ENCODE measurements at regions not wholly inside any gene's neighbourhood (a gene's known extent, or its start where the extent isn't known, plus 50 kb on each side); places are given as distances from the start of the nearest gene placed in this dataset.
A peak's percentile ranks its signal among the peaks of the same experiment; 100 is the strongest.
"Not testable (repeated sequence)": the region's sequence is repeated elsewhere in the genome, so short reads cannot be mapped to it uniquely, and the experiment has no call there.

- DNase-seq (ENCODE audit: low read depth, low spot score), result no peak
These were observed 304.7 kb upstream of the RGS17 start for GRCh38 chr6:153435787-153436186.

- no peak for DNase-seq (ENCODE audit: low read depth, low spot score)
These were observed 294.5 kb upstream of the RGS17 start for GRCh38 chr6:153425536-153425935.

- no peak for DNase-seq (ENCODE audit: low read depth, low spot score)
These were observed 293.8 kb upstream of the RGS17 start for GRCh38 chr6:153424719-153425400.

- no peak for DNase-seq (ENCODE audit: low read depth, low spot score)
These were observed 281.4 kb upstream of the RGS17 start for GRCh38 chr6:153412519-153412918.

DNA sequence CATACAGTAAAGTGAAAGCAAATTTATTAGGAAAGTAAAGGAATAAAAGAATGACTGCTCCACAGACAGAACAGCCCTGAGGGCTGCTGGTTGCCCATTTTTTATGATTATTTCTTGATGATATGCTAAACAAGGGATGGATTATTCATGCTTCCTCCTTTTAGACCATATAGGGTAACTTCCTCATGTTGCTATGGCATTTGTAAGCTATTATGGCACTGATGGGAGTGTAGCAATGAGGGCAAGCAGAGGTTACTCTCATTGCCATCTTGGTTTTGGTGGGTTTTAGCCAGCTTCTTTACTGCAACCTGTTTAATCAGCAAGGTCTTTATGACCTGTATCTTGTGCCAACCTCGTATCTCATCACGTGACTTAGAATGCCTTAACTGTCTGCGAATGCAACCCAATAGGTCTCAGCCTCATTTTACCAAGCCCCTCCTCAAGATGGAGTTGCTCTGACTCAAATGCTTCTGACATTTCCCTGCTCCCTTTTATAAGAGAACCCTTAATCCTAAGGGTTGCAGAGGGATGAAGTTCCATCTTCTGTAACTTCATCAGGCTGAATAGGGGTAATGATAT is 280.1 kb upstream of the RGS17 start:
- DNase-seq (ENCODE audit: low read depth, low spot score), result no peak

GRCh38 chr6:153405931-153406330 is 274.8 kb upstream of the RGS17 start:
- DNase-seq (ENCODE audit: low read depth, low spot score), result no peak

DNA sequence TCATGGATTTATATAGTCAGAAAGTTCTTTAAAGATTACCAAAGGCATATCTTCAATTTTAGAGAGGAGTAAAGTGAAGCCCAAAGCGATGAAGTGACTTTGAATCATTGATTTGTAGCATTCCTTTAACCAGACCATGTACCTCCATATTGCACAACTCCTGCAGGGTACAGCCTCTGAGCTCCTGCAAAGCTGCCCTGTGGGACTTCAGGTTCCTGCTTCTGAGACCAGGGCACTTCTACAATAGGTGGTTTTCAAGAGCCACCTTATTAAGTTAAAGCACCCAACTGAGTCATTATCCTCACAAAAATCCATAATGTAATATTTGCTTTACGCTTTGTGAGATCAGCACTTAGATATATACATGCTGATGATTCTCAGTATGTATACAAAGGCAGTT is 270.7 kb upstream of the RGS17 start:
- no peak for DNase-seq (ENCODE audit: low read depth, low spot score)

GRCh38 chr6:153392156-153392555 is 261.1 kb upstream of the RGS17 start:
- DNase-seq (ENCODE audit: low read depth, low spot score), result no peak

DNA sequence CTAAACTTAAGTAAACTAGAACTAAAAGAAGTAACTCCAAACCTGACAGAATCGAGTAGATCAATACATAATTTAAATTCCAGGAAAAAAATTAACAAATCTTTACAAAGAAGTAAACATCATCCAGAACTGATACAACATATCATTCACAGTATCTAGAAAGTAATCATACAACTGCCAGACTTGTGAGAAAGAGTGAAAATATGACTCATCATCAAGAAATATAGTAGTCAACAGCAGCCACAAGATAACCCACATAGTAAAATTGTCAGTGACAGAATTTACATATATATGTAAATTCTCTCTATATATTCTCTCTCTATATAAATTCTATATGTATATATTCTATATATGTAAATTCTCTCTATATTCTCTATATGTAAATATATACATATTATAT is 242.8 kb upstream of the RGS17 start:
- DNase-seq (ENCODE audit: low read depth, low spot score), result no peak

DNA sequence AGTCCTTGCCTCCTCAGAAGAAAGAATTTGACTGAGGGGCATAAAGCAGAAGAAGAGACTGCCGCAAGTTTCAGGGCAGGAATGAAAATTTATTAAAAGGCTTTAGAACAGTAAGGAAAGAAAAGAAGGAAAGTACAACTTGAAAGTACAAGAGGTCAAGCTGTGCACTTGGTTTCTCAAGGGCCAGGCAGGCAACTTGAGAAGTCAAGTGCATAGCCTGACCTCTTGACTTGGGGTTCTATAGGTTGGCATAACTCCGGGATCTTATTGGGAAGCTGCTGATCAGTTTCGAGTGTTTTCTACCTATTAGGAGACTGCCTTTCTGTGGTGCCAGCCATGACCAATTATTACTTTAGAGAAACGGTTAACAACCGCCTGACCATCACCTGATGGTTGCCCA is 237.0 kb upstream of the RGS17 start:
- DNase-seq (ENCODE audit: low read depth, low spot score), result no peak

- no peak for DNase-seq (ENCODE audit: low read depth, low spot score)
These were observed 235.9 kb upstream of the RGS17 start for GRCh38 chr6:153367021-153367420.

- DNase-seq (ENCODE audit: low read depth, low spot score), result no peak
These were observed 226.3 kb upstream of the RGS17 start for GRCh38 chr6:153357391-153357790.

GRCh38 chr6:153340568-153340967 is 209.5 kb upstream of the RGS17 start:
- no peak for DNase-seq (ENCODE audit: low read depth, low spot score)

DNA sequence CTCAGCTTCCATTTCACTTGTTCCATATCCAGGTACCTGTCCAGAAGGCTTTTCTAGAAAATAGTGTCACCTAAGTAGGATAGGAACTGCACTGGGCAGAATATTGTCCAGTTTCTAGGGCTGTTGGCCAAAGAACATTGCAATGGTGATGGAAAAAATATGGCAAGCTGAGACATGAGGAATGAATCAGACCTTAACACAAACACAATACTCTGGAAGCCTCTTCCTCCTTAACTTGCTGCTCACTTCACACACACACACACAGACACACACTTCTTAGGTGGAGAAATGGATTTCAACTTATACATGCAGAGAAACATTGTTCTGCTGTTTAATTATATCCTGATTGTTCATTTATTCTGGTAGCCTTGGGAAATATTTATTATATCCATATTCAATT is 203.0 kb upstream of the RGS17 start:
- DNase-seq (ENCODE audit: low read depth, low spot score), result no peak

DNA sequence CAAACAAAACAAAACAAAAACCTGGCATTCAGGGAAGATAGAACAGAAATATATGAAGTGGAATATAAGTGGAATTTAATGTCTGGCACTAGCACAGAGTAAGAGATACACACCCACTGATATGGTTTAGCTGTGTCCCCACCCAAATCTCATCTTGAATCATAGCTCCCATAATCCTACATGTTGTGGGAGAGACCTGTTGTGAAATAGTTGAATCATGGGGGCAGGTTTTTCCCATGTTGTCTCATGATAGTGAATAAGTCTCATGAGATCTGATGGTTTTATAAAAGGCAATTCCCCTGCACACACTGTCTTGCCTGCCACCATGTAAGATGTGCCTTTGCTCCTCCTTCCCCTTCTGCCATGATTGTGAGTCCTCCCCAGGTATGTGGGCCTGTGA is 200.1 kb upstream of the RGS17 start:
- not testable (repeated sequence) for DNase-seq (ENCODE audit: low read depth, low spot score)

- no peak for DNase-seq (ENCODE audit: low read depth, low spot score)
These were observed 197.1 kb upstream of the RGS17 start for GRCh38 chr6:153328194-153328593.

GRCh38 chr6:153325661-153326060 is 194.6 kb upstream of the RGS17 start:
- no peak for DNase-seq (ENCODE audit: low read depth, low spot score)

DNA sequence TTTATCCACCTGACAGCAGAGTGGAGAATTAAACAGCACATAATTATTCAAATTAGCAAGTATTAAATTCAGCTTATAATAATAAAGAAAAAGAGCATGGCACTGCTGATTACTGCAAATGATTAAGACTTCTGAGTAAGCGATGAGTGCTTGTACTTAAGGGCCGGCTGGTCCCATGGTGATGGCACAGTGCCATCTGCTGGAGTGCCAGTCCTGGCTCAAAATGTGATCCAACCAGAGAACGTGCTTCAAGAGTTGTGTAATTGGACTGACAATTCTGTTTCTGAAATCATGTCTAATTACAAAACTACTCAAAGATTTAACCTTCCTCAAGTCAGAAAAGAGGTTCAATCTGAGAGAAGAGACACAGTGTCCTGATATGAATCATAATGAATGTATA is 181.6 kb upstream of the RGS17 start:
- DNase-seq (ENCODE audit: low read depth, low spot score), result peak; percentile 16

DNA sequence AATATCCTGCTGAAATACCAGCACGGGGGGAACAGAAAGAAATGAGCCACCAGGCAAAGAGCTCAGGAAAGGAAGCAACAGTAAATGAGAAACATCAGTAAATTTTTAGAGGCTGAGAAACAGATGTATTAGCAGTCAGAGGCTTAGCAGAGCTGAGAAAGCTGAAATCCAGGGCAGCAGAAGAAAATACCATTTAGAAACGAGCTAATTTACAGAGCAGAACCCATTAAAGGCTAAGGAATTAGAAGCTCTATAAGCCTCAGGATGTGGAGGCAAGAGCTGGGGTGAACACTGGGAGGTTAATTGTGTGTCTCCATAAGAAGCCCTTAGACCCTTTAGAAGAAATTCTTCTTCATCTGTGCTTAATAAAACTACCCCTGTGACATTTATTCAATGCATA is 178.6 kb upstream of the RGS17 start:
- no peak for DNase-seq (ENCODE audit: low read depth, low spot score)

- no peak for DNase-seq (ENCODE audit: low read depth, low spot score)
These were observed 171.1 kb upstream of the RGS17 start for GRCh38 chr6:153302133-153302532.

DNA sequence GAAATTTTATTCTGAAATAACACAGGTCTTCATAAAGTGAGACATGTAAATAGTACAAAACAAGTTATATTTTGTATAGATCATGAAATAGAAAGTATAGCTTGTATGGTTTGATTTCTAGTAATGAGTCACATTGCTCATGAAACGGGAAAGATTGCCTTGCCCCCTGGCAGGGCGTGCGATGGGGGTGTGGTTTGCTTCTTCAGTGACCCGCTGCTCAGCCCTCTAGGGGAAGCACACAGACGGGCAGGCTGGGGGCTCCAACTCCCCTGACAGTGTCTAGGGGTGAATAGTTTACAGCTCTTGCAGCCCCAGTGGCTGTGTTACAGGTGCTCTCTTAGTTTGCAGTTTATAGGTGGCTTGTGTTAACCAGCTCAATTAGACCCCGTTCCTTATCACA is 170.5 kb upstream of the RGS17 start:
- DNase-seq (ENCODE audit: low read depth, low spot score), result no peak

GRCh38 chr6:153282456-153282855 is 151.4 kb upstream of the RGS17 start:
- not testable (repeated sequence) for DNase-seq (ENCODE audit: low read depth, low spot score)

DNA sequence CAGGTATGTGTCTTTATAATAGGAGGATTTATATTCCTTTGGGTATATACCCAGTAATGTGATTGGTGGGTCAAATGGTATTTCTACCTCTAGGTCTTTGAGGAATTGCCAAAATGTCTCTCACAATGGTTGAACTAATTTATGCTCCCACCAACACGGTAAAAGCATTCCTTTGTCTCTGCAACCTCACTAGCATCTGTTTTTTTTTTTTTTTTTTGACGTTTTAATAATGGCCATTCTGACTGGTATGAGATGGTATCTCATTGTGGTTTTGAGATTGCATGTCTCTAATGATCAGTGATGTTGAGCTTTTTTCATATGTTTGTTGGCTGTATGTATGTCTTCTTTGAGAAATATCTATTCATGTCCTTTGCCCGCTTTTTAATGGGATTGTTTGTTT is 144.9 kb upstream of the RGS17 start:
- DNase-seq (ENCODE audit: low read depth, low spot score), result no peak
